ENCODE measurements at regions not wholly inside any gene's neighbourhood (a gene's known extent, or its start where the extent isn't known, plus 50 kb on each side); places are given as distances from the start of the nearest gene placed in this dataset.

DNA sequence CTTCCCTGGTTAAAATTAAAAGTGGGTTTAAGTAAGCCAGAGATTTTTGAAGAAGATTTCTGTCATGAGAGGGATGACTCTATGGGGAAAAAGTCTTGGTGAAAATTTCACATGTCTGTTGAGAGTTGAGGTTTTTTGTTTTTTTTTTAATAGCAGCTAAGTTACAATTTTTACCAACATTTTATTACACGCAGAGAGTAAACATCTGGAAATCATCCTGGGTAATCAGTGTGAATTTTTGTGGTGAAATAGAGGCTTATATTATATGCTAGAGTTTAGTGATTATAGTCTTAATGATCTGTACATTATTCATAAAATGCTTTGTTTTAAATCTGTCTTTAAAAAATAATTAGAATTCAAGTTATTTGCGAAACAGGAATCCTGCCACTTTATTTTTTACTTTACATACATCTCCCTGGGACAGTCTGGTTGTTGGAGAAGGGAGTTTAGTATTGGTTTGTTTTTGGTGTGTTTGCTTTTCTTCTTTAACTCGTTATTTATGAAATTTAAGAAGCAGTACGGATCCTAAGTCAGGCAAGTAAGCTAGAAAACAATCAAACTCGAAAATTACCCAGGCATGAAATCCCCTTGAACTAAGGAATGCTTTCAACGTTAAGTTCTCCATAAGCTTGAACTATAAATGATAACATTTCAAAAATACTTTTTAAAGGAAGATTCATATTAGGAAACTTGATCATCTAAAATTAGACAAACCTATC is 143.4 kb upstream of the TSC22D2 start:
- no peak overlapping the region for H3K27ac ChIP-seq
- TF ChIP-seq, protein P1, sequence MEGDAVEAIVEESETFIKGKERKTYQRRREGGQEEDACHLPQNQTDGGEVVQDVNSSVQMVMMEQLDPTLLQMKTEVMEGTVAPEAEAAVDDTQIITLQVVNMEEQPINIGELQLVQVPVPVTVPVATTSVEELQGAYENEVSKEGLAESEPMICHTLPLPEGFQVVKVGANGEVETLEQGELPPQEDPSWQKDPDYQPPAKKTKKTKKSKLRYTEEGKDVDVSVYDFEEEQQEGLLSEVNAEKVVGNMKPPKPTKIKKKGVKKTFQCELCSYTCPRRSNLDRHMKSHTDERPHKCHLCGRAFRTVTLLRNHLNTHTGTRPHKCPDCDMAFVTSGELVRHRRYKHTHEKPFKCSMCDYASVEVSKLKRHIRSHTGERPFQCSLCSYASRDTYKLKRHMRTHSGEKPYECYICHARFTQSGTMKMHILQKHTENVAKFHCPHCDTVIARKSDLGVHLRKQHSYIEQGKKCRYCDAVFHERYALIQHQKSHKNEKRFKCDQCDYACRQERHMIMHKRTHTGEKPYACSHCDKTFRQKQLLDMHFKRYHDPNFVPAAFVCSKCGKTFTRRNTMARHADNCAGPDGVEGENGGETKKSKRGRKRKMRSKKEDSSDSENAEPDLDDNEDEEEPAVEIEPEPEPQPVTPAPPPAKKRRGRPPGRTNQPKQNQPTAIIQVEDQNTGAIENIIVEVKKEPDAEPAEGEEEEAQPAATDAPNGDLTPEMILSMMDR (IDR thresholded peaks at IDR 0.05) = no peak
- no peak for TF ChIP-seq ZFX (IDR thresholded peaks at IDR 0.05; ENCODE audit: borderline replicate concordance)

DNA sequence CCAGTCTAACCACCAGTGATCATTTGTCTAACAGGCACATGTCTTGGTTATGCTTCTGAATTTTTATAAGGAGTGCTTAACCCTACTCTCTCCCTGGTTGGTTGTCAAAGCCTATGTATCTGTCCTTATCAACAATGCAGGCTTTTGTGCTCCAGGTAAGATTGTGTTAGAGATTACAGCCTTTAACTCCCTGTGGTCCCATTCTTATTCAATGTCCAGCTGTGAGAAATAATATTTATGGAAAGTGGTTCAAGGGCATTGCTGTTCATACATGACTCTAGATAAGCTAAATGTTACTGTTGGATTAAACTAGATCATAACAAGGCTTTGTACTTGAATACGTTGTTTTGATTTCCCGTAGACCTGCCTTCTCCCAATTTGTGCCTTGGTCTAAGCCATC is 146.1 kb upstream of the TSC22D2 start:
- no peak for TF ChIP-seq ZFX (IDR thresholded peaks at IDR 0.05; ENCODE audit: borderline replicate concordance)
- TF ChIP-seq, protein P1 (IDR thresholded peaks at IDR 0.05) = no peak

DNA sequence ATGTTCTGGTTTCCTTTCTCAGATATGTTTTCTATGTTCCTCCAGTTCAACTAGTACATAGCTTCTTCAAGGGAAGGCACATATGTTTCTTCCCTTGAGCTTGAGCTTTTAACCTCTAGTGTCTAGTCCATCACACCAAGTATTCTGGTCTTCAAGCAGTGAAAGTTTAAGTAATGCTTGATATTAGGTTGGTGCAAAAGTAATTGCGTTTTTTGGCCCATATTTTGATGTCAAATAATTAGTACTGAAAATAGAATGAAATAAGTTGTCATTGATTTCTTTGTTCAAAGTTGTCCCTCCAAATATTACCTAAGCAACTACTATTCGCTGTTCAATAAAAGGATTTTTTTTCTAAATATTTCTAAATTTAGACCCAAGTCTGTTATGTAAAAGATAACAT is 146.7 kb upstream of the TSC22D2 start:
- no peak for TF ChIP-seq ZFX (IDR thresholded peaks at IDR 0.05; ENCODE audit: borderline replicate concordance)
- TF ChIP-seq, protein P1 (IDR thresholded peaks at IDR 0.05) = no peak
- no peak overlapping the region for H3K27ac ChIP-seq

More for the DNA sequence above, 146.1 kb upstream of the TSC22D2 start:
- H3K27ac ChIP-seq = no peak overlapping the region

DNA sequence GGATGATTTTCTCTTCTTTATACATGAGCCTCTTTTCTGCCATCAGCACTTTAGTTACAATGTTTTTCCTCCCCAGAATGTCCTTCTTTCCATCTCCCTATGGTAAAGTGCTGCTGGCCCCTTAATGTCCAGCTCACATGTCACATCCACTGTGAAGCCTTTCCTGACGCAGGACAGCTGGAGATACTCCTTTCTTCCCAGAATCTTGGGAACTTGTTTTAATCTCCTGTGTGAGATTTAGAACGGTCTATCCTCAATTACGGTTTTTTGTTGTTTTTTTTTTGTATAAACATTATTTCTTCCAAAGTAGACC is 147.7 kb upstream of the TSC22D2 start:
- TF ChIP-seq, protein P1 (IDR thresholded peaks at IDR 0.05) = no peak
- no peak for TF ChIP-seq ZFX (IDR thresholded peaks at IDR 0.05; ENCODE audit: borderline replicate concordance)
- no peak overlapping the region for H3K27ac ChIP-seq

DNA sequence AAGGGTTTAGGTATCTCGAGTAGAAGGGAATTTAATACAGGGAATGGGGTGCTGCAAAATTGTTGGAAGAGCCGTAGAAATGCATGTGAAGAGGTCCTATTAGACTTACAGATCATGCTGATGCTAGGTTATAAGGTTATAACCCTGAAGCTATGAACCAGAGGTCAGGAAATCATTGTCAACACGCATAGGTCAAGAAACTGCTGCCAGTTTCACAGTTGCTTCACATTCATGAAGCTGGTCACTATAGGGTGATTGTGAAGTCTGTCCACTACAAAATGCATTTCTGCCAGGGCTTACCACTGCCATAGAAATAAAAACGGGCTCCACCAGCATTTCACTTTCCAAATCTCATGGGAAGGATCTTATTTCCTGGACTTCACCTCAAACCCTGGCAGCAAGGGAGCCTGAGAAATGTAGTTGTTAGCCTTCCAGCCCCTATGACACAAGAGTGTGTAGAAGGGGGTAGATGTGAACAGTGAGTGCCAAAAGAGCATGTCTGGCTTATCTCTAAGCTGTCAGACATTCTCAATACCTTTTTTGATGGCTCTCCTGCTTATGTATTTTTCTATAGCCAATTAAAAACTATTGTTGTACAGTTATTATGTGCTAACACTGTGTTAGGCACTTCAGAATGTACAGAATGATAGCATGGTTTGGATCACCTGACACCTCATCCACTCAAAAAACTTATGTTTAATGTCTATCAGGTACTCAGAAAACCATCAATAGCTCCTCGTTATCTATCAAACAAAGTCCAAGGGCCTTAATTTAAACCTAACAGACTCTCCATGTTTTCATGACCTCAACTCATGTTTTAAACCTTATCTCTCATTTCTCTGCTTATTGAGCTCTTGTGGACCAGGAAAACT is 148.3 kb upstream of the TSC22D2 start:
- H3K27ac ChIP-seq = no peak overlapping the region
- TF ChIP-seq, protein P1 (IDR thresholded peaks at IDR 0.05) = no peak
- TF ChIP-seq ZFX (IDR thresholded peaks at IDR 0.05; ENCODE audit: borderline replicate concordance) = no peak

DNA sequence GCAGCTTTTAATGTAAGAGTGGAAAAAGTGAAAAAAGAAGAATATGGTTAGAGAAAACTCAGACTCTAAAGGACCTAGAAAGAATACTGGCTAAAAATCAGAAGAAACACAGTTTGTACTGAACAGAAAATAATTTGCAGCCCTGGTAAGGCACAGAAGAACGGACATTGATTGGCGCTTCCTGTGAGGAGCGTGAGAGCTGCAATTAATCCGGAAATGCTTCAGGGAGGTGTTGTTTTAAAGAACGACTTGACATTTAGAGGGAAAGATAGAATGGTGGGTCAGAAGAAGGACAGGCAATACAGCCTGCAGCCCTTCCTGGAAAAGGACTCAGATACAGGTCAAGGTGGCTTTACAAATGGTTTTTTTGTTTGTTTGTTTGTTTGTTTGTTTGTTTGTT is 151.3 kb upstream of the TSC22D2 start:
- TF ChIP-seq, protein P1 (IDR thresholded peaks at IDR 0.05) = no peak
- TF ChIP-seq ZFX (IDR thresholded peaks at IDR 0.05; ENCODE audit: borderline replicate concordance) = no peak
- H3K27ac ChIP-seq = no peak overlapping the region

DNA sequence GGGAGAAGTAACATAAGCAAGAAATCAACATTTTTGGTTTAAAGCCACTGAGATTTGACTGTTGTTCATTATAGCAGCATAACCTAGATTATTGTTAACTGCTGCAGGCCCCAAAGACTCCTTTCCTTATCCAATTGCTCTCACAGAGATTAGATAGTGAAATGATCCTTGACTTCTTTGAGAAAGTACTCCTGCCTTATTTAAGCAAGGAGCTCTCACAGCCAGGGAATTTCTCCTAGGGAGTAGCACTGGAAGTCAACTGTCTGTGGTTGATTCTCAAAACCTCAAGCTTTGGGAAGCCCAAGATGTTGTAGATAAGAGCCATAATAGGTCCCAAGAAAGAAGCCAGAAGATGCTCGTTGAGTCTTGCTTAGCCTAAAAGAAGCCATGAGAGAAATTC is 151.8 kb upstream of the TSC22D2 start:
- no peak for TF ChIP-seq ZFX (IDR thresholded peaks at IDR 0.05; ENCODE audit: borderline replicate concordance)
- TF ChIP-seq, protein P1 (IDR thresholded peaks at IDR 0.05) = no peak
- no peak overlapping the region for H3K27ac ChIP-seq

All from 22Rv1 (cell line).